Ovary (tissue), 3 donors: ENCODE measurements at regions not wholly inside any gene's neighbourhood (a gene's known extent, or its start where the extent isn't known, plus 50 kb on each side); places are given as distances from the start of the nearest gene placed in this dataset.

Source experiments
- CTCF ChIP-seq, 3 donors: fragments of 450-650 bp in 2 of 3; fragments of 200-600 bp in 1 of 3; IDR thresholded peaks; one replicate each; pipeline versions ENCODE4 v1.5.1 to v1.8.0; 2016 to 2022; ENCODE audit warnings: antibody characterized with exemption in 3 of 3, mild to moderate bottlenecking in 1 of 3
- POLR2A ChIP-seq: fragments of 450-650 bp; IDR thresholded peaks from one replicate; pipeline ENCODE4 v1.6.1; 2017; ENCODE audit warnings: antibody characterized with exemption, mild to moderate bottlenecking, moderate library complexity
- donor health status: DM: no; HTN: no; CAD: no.

- TF ChIP-seq CTCF (IDR thresholded peaks at IDR 0.05) (no peak), POLR2A (no peak)
Measured at GRCh38 chr2:236483102-236483501, 86.5 kb upstream of the ACKR3 start.
